GM13977 (cell line): ENCODE measurements at regions not wholly inside any gene's neighbourhood (a gene's known extent, or its start where the extent isn't known, plus 50 kb on each side); places are given as distances from the start of the nearest gene placed in this dataset.
A peak's percentile ranks its signal among the peaks of the same experiment; 100 is the strongest.

ENCODE experiments used
- DNase-seq: peaks from one replicate; pipeline ENCODE4 v3.0.0; 2012; ENCODE audit warnings: low spot score
- in situ Hi-C: fragments of 300-500 bp; cut with MboI; formaldehyde crosslinking; loops from one replicate; pipeline ENCODE4 v1.12.0; 2022; ENCODE audit warnings: low sequenced_read_pairs, low pct_unique_long_range_greater_than_20kb, mixed read lengths, inconsistent platforms; ENCODE audit not compliant: unreplicated experiment
- TF ChIP-seq, protein P1 (sequence below): IDR thresholded peaks from 2 replicates; pipeline ENCODE4 v1.5.1; 2012; ENCODE audit warnings: mild to moderate bottlenecking, control low read depth; ENCODE audit not compliant: insufficient read depth; ENCODE audit errors: extremely low read depth, missing control alignments

- in situ Hi-C loops: loop anchor here (25.0 kb wide), 1 partner anchor 365 kb away; no protein-coding TSS in a partner anchor
- TF ChIP-seq, protein P1, sequence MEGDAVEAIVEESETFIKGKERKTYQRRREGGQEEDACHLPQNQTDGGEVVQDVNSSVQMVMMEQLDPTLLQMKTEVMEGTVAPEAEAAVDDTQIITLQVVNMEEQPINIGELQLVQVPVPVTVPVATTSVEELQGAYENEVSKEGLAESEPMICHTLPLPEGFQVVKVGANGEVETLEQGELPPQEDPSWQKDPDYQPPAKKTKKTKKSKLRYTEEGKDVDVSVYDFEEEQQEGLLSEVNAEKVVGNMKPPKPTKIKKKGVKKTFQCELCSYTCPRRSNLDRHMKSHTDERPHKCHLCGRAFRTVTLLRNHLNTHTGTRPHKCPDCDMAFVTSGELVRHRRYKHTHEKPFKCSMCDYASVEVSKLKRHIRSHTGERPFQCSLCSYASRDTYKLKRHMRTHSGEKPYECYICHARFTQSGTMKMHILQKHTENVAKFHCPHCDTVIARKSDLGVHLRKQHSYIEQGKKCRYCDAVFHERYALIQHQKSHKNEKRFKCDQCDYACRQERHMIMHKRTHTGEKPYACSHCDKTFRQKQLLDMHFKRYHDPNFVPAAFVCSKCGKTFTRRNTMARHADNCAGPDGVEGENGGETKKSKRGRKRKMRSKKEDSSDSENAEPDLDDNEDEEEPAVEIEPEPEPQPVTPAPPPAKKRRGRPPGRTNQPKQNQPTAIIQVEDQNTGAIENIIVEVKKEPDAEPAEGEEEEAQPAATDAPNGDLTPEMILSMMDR: no peak
- DNase-seq: no peak
Observed at GRCh38 chr20:20872428-20872827, 160.0 kb upstream of the RALGAPA2 start.

- DNase-seq: no peak
- in situ Hi-C loops: loop anchor here (10.0 to 25.0 kb wide), 2 partner anchors 368 to 636 kb away; no protein-coding TSS in a partner anchor
- TF ChIP-seq, protein P1: no peak
Observed at GRCh38 chr20:20869161-20869775, 156.8 kb upstream of the RALGAPA2 start.

- in situ Hi-C loops: loop anchor here (10.0 to 25.0 kb wide), 2 partner anchors 373 to 640 kb away; no protein-coding TSS in a partner anchor
- no peak for DNase-seq
- TF ChIP-seq, protein P1: peak; percentile 14
Observed at GRCh38 chr20:20864351-20865096, 152.1 kb upstream of the RALGAPA2 start.

DNA sequence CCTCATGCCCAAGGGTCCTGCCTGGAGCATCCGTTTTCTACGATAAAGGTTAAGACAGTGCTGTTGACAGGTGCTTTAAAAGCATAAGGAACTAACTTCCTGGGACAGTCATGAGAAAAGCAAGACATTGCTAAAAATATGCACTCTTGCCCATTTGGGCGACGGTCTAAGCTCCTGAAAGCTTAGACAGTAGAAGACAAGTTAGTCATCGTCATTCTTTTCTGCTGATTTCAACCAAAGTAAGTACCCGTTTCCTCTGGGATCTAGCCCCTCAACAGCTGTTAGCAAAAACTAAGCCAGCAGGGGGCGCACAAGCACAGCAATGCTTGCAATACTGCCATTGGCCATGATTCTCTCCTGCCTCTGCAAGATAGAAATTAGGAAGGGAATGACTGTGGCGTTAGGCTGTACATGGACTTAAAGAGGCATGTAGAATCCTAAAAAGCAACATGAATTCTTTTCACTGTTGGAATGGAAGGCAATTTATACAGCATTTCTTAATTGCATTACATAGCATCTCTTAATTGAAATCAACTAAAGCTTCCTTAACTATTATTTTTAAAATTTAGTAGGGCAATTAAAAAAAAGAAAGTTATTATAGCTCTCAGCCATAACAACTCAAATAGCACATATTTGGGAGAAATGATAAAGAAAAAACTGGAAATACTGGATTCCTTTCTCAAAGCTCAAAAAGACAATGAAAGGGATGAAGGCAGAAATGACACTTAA is 147.8 kb upstream of the RALGAPA2 start:
- in situ Hi-C loops: loop anchor here (10.0 to 25.0 kb wide), 2 partner anchors 377 to 645 kb away; no protein-coding TSS in a partner anchor
- TF ChIP-seq, protein P1: peak; percentile 94
- DNase-seq: peak; percentile 75

DNA sequence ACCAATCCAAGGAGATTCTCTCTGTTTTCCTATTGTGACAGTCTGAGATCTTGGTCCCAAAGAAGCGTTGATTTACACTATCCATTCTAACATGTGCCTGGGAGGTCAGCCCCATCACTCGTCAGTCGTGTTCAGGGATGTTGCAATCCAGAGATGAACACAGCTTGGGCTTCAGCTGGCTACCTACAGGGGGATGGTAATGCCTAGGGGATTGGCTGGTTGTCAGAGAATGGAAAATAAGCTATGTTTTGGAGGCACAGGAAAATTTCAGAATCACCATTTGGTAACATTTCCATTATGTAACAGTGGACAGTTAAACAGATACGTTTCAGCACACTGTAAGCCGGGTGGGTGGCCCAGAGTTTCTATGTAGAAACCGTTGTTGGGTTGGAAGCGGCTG is 147.1 kb upstream of the RALGAPA2 start:
- DNase-seq: no peak
- TF ChIP-seq, protein P1: no peak
- in situ Hi-C loops: loop anchor here (25.0 kb wide), 1 partner anchor 378 kb away; no protein-coding TSS in a partner anchor

GRCh38 chr20:20856956-20857355 is 144.5 kb upstream of the RALGAPA2 start:
- no peak for DNase-seq
- in situ Hi-C loops: loop anchor here (25.0 kb wide), 1 partner anchor 380 kb away; no protein-coding TSS in a partner anchor
- TF ChIP-seq, protein P1: no peak
